GM19467 (cell line): ENCODE measurements at regions not wholly inside any gene's neighbourhood (a gene's known extent, or its start where the extent isn't known, plus 50 kb on each side); places are given as distances from the start of the nearest gene placed in this dataset.

Experiments used
- ATAC-seq: cut with Tn5 transposase; IDR thresholded peaks from one replicate; pipeline ENCODE4 v1.9.1; 2021; ENCODE audit warnings: mild to moderate bottlenecking, moderate library complexity; ENCODE audit not compliant: unreplicated experiment

DNA sequence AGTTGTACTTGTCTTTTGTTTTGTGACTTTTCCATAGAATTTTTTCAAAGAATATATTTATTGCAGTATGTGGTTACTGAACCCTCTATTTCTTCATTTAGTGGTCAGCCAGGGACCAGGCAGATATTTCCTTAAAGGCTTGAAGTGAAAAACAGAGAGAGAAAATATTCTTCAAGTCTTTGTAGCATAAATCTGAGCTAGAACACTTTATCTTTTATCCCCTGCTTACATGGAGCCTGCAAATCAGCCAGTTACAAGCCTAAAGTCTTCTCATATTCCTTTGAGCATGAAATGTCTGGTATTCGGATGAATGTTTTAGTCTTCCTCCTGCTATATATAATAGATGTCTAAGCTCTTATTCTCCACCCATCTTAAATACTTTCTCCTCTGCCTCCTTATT lies 1557.5 kb upstream of the ACVR2A start:
- no peak for ATAC-seq

DNA sequence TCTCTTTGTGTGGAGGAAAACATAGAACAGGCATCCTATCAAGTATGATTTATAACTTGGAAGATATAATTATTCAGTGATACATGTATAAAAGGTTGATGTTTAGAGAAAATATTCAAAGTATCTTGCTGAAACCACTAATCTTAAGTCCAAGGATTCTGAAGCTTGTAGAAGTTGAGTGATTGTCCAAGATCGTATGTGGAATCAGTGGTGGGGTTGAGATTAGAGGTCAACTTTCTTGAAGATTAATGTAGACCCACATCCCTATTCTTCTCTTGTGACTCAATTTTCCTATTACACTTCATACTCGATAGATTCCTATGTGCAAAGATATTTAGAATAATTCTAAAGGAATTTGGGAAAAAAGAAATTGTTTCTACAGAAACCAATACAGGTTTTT lies 1565.9 kb upstream of the ACVR2A start:
- no peak for ATAC-seq

DNA sequence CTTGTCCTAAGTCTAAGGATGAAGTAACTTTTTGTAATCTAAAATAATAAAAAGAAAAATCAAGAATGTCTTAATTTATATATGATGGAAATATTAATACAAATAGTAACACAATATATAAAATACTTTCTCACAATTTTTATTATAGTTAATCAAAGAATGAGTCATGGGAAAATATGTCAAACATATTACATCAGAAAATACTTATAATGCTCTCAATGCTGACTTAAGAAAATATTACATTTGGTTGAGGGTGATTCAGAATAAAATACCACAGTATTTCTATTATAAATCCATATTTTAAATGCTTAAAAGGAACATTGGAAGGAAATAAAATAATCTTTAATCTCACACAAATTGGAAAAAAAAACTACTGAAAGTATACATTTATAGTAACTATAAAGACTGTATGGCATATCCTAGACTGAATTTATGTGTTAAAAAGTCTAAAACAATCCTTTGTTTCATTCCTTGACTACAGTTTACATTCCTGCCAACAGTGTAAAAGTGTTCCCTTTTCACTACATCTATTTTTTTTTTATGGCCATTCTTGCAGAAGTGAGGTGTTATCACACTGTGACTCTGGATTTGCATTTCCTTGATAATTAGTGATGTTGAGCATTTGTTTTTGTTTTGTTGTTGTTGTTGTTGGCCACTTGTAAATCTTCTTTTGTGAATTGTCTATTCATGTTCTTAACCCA lies 1573.5 kb upstream of the ACVR2A start:
- no peak for ATAC-seq

DNA sequence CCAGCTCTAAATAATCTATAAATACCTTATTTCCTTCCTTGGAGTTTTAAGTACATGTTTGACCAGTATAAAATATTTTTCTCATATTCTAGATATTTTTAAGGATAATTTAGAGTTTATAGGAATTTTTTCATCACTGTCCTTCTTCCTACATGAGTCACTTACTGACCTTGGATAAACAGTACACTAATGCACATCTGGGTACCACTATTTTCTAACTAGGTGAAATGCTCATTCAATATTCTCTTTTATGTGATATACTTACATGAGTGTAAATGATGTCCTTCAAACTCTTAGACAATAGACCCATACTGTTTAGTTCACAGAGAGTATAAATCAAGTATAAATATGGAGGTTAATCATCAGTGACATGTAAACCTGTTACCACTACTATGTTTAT lies 1574.2 kb upstream of the ACVR2A start:
- no peak for ATAC-seq

DNA sequence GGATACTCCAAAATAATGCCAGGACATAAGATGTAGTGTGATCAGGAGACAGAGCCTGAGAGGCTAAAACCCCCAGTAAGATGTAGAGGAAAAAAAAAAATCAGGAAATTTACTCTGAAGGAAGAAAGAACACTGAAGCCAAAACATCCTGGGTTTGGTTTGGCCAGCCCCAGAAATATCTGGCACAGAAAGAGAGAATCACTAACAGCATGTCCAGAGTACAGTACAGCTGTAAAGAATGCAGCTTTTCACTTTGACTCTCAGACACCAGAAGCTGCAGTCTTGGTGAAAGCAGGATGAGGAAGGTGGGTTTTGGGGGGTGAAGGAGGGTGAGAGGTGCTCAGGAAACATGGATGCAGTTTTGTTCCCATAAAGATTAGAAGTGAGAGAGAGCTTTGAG lies 1577.7 kb upstream of the ACVR2A start:
- ATAC-seq: no peak

DNA sequence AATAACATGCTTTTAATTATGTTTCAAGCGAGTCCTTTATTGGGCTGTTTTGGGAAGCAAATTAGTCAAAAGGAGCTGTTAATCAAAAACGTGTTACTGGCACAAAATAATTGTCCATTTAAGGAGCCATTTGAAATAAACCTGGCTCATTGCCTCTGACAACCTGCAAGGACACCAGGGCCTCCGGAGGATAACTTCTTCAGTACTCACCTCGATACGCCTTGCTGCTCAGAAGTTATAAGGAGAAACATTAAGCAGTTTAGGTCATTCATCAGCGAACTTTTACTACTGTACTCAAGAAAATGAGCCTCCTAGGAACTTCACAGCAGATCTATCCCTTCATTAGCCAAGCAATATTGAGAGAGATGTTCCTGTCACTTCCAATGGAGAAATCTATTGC lies 1579.2 kb upstream of the ACVR2A start:
- ATAC-seq: no peak

DNA sequence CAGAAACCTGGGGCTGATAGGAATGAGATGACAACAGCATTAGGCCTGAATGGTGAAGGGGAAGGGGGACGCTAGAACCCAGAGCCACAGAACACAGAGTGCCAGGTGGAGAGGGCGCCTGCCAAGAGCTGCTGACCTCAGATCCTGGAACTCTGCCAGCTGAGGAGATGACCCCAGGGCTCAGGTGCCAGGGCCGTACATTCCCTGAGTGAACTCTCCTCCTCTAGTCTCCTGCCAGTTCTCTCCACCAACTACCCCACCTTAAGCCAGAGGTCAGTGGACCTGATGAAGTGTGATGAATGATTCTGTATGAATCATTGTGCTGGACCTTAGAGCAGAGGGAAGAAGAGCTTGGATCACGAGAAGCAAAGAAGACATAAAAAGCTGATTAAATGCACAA lies 1582.2 kb upstream of the ACVR2A start:
- ATAC-seq: no peak

DNA sequence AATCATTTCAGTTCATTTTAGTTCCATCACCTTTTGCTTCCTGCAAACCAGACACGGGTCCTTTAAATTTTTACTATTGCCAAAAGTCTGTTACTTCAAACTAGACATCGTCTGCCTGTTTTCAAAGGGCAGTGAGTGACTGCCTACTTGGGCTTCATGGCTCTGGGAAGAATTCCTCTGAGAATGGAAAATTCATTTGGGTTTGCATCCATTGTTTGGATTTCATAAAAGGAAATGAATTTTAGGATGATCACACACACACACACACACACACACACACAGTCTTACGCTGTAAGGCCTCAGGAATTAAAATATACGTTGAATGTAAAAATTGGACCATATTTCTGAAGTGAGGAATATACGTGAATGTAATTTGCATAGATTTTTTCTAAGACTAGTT lies 1584.3 kb upstream of the ACVR2A start:
- no peak for ATAC-seq

DNA sequence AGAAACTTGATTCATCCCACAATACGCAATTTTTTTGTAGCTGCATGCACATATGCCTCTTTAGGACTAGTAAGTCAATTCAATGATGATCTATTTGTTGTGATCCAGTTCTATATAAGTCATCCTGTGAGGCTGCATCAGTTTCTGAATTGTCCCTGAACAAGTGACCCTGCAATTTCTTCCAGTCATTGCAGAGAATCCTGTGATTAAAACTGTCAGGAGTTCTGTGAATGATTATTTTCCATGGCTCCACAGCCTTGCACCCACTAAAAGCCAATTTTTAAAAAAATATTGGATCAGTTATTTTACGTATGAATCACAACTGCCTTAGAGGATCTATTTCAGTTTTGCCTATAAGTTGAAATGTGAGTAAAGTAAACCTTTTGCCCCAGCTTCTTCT lies 1585.0 kb upstream of the ACVR2A start:
- ATAC-seq: no peak

DNA sequence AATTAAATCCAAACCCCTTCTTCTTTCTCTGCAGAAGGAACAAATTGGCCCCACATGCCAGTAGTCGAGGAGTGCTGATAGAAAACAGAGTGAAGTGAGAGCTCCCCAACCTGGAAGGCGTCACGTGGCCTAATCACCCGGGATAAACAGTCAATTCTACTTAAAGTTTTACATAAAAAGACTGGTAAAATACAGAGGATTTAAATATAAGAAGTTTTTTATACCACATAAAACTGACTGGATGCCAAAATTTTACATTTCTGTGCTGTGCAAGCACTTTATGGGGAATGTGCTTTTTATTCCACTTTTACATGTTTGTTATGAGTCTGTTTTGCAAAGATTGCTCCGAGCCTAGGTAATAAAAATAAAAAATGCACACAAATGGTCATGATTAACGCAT lies 1586.8 kb upstream of the ACVR2A start:
- no peak for ATAC-seq

DNA sequence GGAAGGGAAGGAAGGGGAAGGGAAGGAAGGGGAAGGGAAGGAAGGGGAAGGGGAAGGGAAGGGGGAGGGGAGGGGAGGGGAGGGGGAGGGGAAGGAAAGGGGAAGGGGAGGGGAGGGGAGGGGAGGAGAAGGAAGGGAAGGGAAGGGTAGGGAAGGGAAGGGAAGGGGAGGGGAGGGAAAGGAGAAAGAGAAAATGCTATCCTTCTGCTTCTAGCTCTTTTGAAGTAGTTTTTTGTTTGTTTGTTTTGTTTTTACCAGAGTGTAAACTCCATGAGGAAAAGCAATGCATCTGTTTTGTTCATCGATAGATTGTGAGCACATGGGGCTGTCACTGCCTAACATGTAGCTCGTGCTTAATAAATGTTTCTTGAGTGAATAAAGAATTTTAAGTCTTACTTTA lies 1592.7 kb upstream of the ACVR2A start:
- no peak for ATAC-seq

DNA sequence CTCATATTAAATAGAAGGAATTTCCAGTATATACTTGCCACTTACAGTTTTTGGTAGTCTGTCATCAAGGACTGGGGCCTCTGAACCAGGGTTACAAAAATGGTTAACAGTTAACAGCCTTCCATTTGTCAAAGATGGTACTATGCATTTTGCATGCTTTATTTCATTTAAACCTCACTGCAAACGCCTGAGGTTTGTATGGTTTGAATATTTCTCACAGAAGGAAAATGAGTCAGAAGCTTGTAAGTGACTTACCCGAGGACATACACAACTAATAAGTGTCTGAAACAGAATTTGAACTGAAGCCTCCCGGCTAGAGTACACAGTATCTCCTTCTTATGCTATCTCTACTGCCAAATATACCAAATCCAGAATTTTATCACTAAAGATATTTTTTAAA lies 1593.5 kb upstream of the ACVR2A start:
- no peak for ATAC-seq

DNA sequence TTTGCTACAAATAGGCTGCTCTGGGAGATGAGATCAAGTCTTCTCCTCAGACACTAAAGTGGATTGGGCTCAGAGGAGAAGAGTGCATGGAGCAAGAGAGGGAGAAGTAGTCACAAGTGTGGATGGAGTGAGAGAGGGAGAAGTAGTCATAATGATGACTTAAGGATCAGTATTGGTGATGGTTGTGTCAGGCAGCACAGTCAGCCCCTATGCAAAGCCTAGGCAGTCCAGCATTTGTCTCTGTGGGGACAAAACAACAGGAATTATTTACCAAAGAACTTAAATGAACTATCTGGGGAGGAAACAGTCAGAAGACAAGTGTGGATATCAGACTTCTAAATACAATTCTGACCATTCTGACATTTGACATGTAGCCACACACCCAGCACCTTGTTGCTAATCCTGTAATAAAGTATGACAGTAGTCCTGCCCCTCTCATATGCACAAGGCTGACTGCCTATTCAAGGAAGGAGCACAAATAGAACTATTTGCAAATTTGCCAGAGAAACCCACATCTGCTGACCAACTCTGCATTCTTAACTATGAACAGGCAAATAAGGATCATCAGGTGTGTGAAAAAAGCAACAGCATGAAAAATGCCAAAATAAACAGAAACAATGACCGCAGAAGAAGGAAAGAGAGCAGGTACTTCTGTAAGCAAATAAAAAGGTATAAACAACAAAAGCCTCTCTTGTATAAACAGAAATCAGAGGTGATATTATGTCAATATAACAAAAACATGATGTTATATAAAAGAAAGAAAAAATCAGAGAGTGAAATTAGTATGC lies 1597.9 kb upstream of the ACVR2A start:
- ATAC-seq: no peak

DNA sequence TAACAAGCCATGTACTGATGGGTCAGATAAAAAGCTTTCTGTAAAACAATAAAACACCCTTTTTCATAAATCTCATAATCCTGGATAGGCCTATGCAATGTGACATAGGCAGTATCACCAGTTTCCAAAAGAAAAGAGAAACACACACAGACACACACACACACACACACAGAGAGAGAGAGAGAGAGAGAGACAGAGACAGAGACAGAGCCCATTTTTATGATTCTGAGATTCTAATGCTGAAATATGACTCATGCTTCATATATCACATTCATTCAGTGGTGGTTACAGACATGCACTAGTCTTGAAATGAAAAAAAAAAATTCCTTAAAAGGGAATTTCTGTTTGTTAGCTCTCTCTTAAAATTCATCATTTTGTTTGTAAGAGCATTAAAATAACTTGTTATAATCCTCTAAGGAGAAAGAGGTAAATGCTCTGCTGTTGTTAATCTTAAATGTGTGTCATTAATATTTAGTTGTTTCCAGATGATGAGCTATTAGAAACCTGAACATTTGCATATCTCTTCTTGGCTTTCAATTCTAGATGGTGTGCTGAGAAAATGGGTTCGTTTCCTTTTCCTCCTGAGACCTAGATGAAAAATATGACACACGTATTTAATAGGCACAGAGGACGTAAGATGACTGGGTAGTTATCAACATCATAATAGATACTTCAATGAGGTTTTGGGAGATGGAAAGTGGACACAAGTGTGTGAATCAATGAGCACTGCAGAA lies 1598.7 kb upstream of the ACVR2A start:
- ATAC-seq: no peak

DNA sequence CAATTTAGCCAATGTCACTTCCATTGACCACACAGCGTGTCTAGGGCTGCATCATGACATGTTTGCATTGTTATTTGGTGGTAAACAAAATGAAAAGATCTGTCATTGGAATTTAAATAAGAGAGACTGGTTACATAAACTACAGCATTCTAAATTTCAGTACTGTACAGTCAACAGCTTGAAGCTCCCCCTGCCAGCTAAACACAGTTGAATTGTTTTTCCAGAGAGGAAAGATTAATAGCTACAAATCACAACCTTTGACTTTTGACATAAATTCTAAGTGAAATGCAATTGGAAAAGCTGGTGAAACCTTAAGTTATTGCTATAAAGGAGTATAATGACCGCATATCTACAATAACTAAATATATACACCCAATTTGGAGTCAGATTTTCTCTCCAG lies 1600.0 kb upstream of the ACVR2A start:
- no peak for ATAC-seq

DNA sequence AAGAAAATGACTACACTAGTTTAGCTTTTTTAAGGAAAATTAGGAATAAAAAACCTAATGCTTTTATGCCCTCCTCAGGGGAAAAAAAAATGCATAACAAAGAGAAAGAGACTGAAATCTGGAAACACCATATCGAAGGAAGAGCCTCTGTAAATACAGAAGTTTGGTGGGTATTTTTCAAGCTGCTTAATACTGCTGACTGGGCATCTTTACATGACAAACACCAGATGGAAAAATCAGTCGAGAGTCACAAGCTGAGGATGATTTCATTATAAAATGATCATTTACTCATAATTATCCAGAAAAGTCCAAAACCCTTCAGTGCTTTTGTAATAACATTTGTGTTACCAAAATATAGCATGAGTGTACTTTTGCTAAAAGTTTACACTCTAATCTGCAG lies 1600.7 kb upstream of the ACVR2A start:
- no peak for ATAC-seq

DNA sequence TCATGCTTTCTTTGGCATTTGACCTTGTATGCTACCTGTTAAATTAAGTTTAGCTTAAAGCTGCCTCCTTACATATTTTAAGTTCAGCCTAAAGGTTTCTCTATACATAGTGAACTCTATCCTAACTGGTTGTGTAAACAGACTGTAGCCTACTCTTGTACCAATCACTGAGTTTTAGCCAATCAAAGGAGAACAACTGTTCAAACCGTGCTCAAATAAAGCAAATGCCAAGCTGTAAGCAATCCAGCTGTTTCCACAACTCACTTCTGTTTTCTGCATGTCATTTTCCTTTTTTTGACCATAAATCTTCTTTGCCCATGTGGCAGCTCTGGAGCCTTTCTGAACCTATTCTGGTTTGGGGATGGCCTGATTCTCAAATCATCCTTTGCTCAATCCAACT lies 1603.8 kb upstream of the ACVR2A start:
- no peak for ATAC-seq

DNA sequence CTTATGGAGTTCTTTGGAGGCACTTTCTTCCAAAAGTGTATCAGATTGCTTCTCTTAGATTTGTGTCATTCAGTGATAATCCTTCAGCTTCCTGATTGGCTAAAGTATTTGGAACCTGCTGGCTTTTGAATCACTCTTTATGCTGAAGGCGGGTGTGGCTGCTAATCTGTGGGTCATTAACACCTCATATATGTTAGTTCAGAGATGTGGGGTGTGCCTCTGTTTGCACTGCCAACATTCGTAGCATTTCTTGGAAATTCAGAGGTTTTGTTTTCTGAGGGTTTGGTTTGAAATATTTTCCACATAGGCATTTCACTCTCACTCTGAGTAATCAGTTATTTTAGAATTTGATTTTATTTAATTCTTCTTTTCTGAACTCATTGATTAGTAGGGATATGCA lies 1604.4 kb upstream of the ACVR2A start:
- ATAC-seq: no peak

DNA sequence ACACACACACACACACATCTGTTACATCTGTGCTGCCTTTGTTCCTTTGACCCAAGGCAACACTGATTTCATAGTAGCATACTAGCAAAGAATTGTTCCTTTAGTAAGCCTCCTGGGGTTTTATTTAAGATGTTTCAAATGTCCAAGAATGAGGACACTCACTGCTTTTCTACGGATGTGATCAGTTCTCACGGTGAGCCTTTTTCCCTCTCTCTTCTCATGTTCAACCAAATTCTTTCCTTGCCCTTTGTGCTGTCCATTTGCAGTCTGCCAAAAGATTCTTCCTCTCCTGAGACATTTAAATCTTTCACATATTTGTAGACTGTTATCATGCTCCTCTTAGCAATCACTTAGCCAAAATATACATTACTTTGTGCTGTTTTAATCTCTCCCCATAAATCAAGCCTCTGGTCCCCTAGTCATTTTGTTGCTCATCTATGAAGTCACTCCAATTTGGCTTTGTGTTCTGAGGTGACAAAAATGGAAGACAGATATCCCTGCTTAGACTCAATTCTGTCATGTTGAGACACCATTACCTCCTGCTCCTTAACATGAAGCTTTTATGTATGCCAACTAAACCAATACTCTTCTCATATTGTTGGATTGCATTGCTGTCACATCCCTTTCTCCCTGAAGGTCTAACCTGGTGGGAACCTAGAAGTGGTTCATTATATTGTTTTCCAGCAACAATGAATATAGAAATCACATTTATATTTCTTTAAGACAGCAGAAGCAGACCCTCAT lies 1605.3 kb upstream of the ACVR2A start:
- no peak for ATAC-seq

DNA sequence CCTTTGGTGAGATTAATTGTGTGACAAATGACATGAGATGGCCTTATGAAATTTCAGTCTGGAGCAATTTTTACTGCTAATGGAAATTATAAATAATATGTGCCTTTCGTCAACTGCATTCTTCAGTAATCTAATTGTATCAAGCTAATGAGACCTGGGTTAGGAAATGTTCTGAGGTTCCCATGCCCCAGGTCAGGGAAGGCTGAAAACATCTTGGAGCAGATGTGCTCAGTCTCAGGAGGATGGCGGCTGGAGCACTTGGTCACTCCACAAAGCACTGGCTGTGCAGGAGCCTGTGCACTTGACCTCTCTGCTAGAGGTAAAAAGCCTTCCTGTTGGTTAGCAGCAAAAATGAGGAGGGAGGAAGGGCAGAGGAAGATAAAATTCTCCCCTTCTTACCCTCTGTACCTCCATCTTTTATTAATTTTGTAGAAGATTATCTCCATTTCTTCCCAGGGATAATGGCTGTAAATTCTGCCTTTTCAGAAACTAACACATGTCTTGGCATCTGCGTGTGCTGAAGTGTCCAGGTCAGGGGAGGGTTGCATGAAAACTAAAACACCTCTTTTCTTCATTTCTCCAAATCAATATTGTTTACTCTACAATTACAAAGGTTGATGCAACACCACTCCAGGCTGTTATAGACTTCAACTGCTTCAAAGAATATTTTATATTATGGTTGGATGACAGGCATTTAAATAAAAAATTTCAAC lies 1606.4 kb upstream of the ACVR2A start:
- no peak for ATAC-seq

DNA sequence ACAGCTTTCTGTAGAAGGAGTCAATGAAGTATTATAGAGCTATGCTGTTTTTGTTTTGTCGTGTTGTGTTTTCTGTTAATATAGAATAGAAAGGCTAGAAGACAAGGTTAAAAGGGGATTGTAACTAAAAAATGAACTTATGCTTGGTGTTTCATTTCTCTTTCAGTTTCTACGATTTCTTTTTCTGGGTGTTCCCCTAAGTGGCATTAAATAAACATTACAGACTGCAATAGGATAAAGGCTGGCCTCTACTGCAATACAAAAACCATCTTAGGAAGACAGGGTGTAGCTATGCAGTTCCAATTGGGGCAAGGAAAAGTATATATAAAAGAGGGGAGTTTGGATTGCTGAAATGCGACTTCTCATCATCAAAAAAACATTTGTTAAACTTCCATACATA lies 1609.7 kb upstream of the ACVR2A start:
- ATAC-seq: no peak
